Thyroid gland (tissue), 4 donors: ENCODE measurements at regions not wholly inside any gene's neighbourhood (a gene's known extent, or its start where the extent isn't known, plus 50 kb on each side); places are given as distances from the start of the nearest gene placed in this dataset.

Source experiments
- DNase-seq, 2 donors: peaks; one replicate each; pipeline ENCODE4 v3.0.0-alpha.2; 2019
- H3K27ac ChIP-seq, 3 donors: fragments of 200-600 bp; sonication (generic); 1 replicate in 2 of 3; 2 replicates in 1 of 3; pipeline ENCODE4 v1.5.1; 2016 to 2019; ENCODE audit warnings: mild to moderate bottlenecking in 1 of 3, moderate library complexity in 1 of 3
- H3K27me3 ChIP-seq: fragments of 200-600 bp; sonication (generic); one replicate; pipeline ENCODE4 v1.5.1; 2019
- H3K36me3 ChIP-seq, 2 donors: fragments of 200-600 bp; sonication (generic); one replicate each; pipeline ENCODE4 v1.5.1; 2016 to 2019
- H3K4me1 ChIP-seq, 2 donors: fragments of 200-600 bp; sonication (generic); one replicate each; pipeline ENCODE4 v1.5.1; 2017 to 2019
- H3K4me3 ChIP-seq, 3 donors: fragments of 200-600 bp; sonication (generic); replicated peaks in 1 of 3; 1 replicate in 2 of 3; 2 replicates in 1 of 3; pipeline ENCODE4 v1.5.1; 2016; ENCODE audit warnings: mild to moderate bottlenecking in 1 of 3
- H3K9me3 ChIP-seq: fragments of 200-600 bp; sonication (generic); one replicate; pipeline ENCODE4 v1.5.1; 2017
- CTCF ChIP-seq, 6 experiments: fragments of 200-600 bp in 3 of 6; fragments of 450-650 bp in 3 of 6; sonication (generic) in 3 of 6; IDR thresholded peaks; one replicate each; pipeline ENCODE4 v1.5.1; 2016 to 2019; ENCODE audit warnings: antibody characterized with exemption in 6 of 6, mild to moderate bottlenecking in 2 of 6, inconsistent platforms in 1 of 6, moderate library complexity in 1 of 6
- POLR2A ChIP-seq, 2 donors: fragments of 450-650 bp; IDR thresholded peaks; one replicate each; pipeline ENCODE4 v1.6.1; 2017; ENCODE audit warnings: antibody characterized with exemption in 2 of 2, mild to moderate bottlenecking in 2 of 2, moderate library complexity in 1 of 2
- WGBS, 2 donors: methylation state at CpG; one replicate each; pipeline ENCODE4 v1.1.5; 2017; 5-methylcytosine and 5-hydroxymethylcytosine counted together
- intact Hi-C: fragments of 100-400 bp; cut with DNase I; formaldehyde crosslinking; loops from one replicate; pipeline ENCODE4 v1.15.1; 2023

- Histone ChIP-seq H3K27me3 (no peaks in the 10 kb centered on the region), H3K4me3 (no peak overlapping the region)
Observed at GRCh38 chr6:164409309-164410009, 899.9 kb downstream of the C6orf118 start.

GRCh38 chr6:164408868-164409267, 900.5 kb downstream of the C6orf118 start:
- TF ChIP-seq CTCF (IDR thresholded peaks at IDR 0.05) (no peak), POLR2A (IDR thresholded peaks at IDR 0.05) (no peak)
- no peak overlapping the region for H3K4me3 ChIP-seq
- 79 to 84% methylated on average over 5 of the region's 5 CpGs for WGBS, 2 donors
- DNase-seq: no peak
- H3K36me3 ChIP-seq: no peaks in the 10 kb centered on the region
- H3K9me3 ChIP-seq: no peaks in the 10 kb centered on the region
- H3K4me1 ChIP-seq: no peaks in the 10 kb centered on the region
- H3K27ac ChIP-seq: no peak overlapping the region
- no peaks in the 10 kb centered on the region for H3K27me3 ChIP-seq
- intact Hi-C loops: no loop called here

More at GRCh38 chr6:164409309-164410009, 899.9 kb downstream of the C6orf118 start:
- Histone ChIP-seq H3K27ac (no peak overlapping the region), H3K36me3 (no peaks in the 10 kb centered on the region), H3K4me1 (no peaks in the 10 kb centered on the region), H3K9me3 (no peaks in the 10 kb centered on the region)
- WGBS, 2 donors: 48 to 64% methylated on average over 8 of the region's 8 CpGs
- intact Hi-C loops: no loop called here
- TF ChIP-seq POLR2A (IDR thresholded peaks at IDR 0.05) (no peak), CTCF (IDR thresholded peaks at IDR 0.05) (no peak)
- DNase-seq: no peak

- Histone ChIP-seq H3K9me3 (no peaks in the 10 kb centered on the region), H3K36me3 (no peaks in the 10 kb centered on the region), H3K27ac (no peak overlapping the region), H3K27me3 (no peaks in the 10 kb centered on the region), H3K4me3 (no peak overlapping the region), H3K4me1 (no peaks in the 10 kb centered on the region)
- 73 to 77% methylated on average over 4 of the region's 4 CpGs for WGBS, 2 donors
- no peak for DNase-seq
- intact Hi-C loops: no loop called here
- TF ChIP-seq CTCF (IDR thresholded peaks at IDR 0.05) (no peak), POLR2A (IDR thresholded peaks at IDR 0.05) (no peak)
Observed at GRCh38 chr6:164404812-164405488, 904.5 kb downstream of the C6orf118 start.

GRCh38 chr6:164401871-164402270, 907.5 kb downstream of the C6orf118 start:
- intact Hi-C loops: no loop called here
- Histone ChIP-seq H3K4me3 (no peak overlapping the region), H3K27me3 (no peaks in the 10 kb centered on the region), H3K9me3 (no peaks in the 10 kb centered on the region), H3K36me3 (no peaks in the 10 kb centered on the region), H3K27ac (no peak overlapping the region), H3K4me1 (no peaks in the 10 kb centered on the region)
- 91 to 98% methylated on average over 2 of the region's 2 CpGs for WGBS, 2 donors
- TF ChIP-seq POLR2A (IDR thresholded peaks at IDR 0.05): no peak
- TF ChIP-seq CTCF (IDR thresholded peaks at IDR 0.05): no peak
- DNase-seq: no peak

GRCh38 chr6:164398647-164399046, 910.8 kb downstream of the C6orf118 start:
- Histone ChIP-seq H3K36me3 (no peaks in the 10 kb centered on the region), H3K4me1 (no peaks in the 10 kb centered on the region), H3K4me3 (no peak overlapping the region), H3K27me3 (no peaks in the 10 kb centered on the region), H3K27ac (no peak overlapping the region), H3K9me3 (no peaks in the 10 kb centered on the region)
- intact Hi-C loops: no loop called here
- WGBS, 2 donors: 63 to 74% methylated on average over 1 of the region's 1 CpG
- no peak for DNase-seq
- TF ChIP-seq POLR2A (IDR thresholded peaks at IDR 0.05) (no peak), CTCF (IDR thresholded peaks at IDR 0.05) (no peak)
